ENCODE measurements at regions not wholly inside any gene's neighbourhood (a gene's known extent, or its start where the extent isn't known, plus 50 kb on each side); places are given as distances from the start of the nearest gene placed in this dataset.

GRCh38 chr10:8438603-8439002 is 384.1 kb downstream of the GATA3 start:
- no peak for DNase-seq

GRCh38 chr10:8439040-8439439 is 384.6 kb downstream of the GATA3 start:
- DNase-seq = no peak

DNA sequence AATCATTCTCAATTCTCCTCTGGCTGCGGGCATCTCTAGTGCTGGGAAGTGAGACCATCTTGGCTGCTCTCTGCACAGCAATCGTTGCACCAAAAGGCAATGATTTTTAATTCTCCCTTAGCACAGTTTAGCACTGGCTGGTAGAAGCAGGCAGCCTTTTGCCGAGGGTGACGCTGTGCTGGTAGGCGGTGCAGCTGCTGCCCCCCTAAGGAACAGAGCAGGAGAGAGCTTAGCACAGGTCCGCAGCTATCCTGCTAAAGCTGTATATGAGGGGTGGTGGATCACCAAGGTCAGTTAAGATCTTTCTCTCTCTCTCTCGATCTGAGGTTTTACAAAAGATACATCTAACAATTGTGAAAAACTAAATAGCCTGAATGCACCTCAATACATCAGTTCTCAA is 390.1 kb downstream of the GATA3 start:
- peak; percentile 8 for DNase-seq

- no peak for DNase-seq
Measured at GRCh38 chr10:8445353-8445752, 390.9 kb downstream of the GATA3 start.

- DNase-seq = no peak
Measured at GRCh38 chr10:8449909-8450308, 395.4 kb downstream of the GATA3 start.

DNA sequence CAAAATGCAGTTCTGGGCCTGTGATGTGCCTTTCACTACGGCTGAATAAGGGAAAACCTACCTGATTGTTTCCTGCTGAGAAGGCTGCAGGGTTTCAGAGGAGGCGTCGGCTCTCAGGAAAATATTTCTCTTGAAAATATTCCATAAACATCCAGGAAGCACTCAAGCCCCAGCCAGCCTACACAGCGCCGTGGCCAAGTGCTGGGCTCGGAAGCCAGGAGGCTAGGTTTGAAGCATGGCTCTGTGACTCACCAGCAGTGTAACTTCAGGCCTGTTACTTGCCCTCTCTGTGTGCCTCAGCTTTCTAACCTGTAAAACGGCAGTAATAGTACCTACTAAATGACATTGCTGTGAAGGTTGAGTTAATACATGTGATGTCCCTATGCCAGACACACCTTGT is 399.1 kb downstream of the GATA3 start:
- no peak for DNase-seq

GRCh38 chr10:8454357-8454756 is 399.9 kb downstream of the GATA3 start:
- no peak for DNase-seq

DNA sequence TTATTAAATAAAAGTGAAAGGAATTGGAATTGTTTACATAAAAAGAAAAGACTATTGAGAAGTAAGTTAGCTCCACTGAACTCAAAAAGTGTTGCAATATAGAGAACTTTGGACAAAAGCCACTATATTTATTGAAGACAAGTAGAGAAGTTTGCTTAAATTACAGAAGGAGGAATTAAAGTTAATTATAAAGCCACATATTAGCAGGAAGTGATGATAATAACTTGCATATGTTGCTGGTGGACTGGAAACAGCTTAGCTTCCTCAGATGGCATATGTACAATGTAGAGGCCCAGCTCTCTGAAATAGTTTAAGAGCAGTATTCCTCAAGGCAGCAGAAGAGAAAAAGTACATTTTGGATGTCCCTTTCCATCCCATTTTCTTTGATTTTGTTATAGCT is 400.7 kb downstream of the GATA3 start:
- DNase-seq = no peak

GRCh38 chr10:8456386-8456785 is 401.9 kb downstream of the GATA3 start:
- no peak for DNase-seq

GRCh38 chr10:8460626-8461025 is 406.1 kb downstream of the GATA3 start:
- no peak for DNase-seq

- no peak for DNase-seq
Measured at GRCh38 chr10:8462565-8462964, 408.1 kb downstream of the GATA3 start.

- no peak for DNase-seq
Measured at GRCh38 chr10:8463853-8464252, 409.4 kb downstream of the GATA3 start.

DNA sequence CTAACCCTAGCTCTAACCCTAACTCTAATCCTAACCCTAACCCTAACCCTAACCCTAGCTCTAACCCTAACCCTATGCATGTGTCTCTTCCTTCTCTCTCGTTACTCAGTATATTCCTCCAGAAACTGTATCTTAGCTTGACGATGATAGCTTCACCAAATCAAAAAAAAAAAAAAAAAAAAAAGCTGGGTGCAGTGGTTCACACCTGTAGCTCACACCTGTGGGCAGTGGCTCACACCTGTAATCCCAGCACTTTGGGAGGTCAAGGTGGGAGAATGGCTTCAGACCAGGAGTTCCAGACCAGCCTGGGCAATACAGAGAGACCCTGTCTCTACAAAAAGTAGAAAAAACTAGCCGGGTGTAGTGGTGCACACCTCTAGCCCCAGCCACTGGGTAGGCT is 414.0 kb downstream of the GATA3 start:
- no peak for DNase-seq

- no peak for DNase-seq
Measured at GRCh38 chr10:8473205-8473604, 418.7 kb downstream of the GATA3 start.

DNA sequence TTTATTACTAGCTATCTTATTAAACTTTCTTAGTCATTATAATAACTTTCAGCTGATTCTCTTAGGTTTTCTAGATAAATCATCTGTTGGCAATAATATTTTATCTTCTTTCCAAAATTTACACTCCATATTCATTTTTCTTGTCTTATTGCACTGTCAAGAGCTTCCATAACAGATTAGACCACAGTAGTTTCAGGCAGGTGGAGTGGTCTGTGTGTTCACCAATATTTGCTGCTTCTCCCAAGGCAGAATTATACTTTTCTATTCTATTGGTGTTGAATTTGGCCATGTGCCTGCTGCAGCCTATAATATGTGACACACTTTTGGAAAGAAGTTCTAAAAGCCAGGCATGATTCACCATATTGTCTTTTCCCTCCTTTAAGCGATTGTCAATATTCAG is 422.8 kb downstream of the GATA3 start:
- DNase-seq = no peak

- no peak for DNase-seq
Measured at GRCh38 chr10:8481718-8482504, 427.4 kb downstream of the GATA3 start.

- no peak for DNase-seq
Measured at GRCh38 chr10:8485032-8485431, 430.5 kb downstream of the GATA3 start.

DNA sequence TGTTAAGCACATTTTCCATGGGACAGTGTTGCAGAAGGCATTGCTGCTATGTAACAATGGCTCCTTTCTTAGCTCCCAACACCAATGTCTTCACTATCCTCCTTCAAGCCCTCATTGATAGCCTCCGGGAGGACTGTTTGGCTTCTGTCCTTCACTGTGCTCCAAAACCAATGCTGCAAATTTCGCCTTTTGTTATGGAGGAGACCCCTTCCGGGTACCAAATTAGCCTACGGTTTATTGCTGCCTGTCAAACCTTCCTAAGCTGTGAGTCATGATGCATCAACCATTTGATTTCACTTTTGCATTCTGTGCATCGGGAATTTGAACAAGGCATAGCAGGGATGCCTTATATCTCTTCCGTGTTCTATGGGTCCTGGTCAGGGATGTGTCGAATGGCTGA is 432.9 kb downstream of the GATA3 start:
- DNase-seq = no peak

DNA sequence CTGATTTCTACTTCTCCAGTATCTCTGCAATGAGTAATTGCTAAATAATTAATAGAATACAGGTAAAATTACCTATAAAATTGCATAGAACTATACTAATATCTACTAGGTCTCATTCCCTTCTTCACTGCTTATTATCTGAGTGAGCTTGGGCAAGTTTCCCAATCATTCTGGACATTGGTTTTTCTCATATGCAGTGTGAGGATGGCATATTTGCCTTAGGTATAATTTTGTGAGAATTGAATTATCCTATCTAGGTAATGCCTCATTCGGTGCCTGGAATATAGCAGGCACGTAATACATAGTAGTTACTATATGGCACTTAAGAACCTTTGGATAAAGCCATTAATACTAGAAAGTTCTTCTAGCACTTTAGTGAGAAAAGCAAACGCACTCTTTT is 434.7 kb downstream of the GATA3 start:
- no peak for DNase-seq

- no peak for DNase-seq
Measured at GRCh38 chr10:8489823-8490222, 435.3 kb downstream of the GATA3 start.

- DNase-seq = no peak
Measured at GRCh38 chr10:8498290-8498689, 443.8 kb downstream of the GATA3 start.

DNA sequence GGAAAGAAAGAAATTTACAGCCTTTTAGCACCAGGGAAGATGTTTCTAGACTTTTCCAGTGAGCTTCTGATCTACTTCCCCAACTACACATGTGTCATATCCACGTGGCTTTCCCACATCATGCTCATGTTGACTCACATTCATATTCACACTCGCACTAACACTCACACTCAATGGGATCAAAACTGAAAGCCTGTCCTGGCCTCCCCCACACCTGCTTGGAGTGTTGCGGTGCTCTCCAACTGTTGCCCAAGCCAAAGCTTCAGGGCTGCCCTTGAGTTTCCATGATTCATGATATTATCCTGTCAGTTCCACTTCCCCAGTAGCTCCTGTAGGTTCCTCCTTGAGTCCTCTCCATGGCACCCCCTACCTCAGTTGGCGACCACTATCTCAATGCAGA is 444.4 kb downstream of the GATA3 start:
- peak; percentile 42 for DNase-seq

GRCh38 chr10:8499312-8499711 is 444.8 kb downstream of the GATA3 start:
- no peak for DNase-seq

- DNase-seq = no peak
Measured at GRCh38 chr10:8499752-8500390, 445.4 kb downstream of the GATA3 start.

- DNase-seq = no peak
Measured at GRCh38 chr10:8502573-8502972, 448.1 kb downstream of the GATA3 start.
